ENCODE measurements at regions not wholly inside any gene's neighbourhood (a gene's known extent, or its start where the extent isn't known, plus 50 kb on each side); places are given as distances from the start of the nearest gene placed in this dataset.

DNA sequence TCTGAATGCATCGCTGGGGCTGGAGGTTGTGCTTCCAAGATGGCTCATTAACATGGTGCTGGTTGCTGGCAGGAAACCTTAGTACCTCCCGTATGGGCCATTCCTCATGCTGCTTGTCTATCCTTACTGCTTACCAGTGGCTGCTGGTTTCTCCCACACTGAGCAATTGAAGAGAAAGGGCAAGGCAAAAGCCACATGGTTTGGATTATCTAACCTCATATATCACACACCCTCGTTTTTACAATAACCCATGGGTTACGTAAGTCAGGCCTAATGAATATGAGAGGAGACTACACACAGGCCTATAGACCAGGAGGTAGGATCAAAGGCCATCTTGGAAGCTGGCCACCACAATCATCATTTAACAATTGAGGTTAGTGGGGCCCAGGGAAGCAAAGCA, 141.8 kb upstream of the EDNRA start:
- TF ChIP-seq, protein P1, sequence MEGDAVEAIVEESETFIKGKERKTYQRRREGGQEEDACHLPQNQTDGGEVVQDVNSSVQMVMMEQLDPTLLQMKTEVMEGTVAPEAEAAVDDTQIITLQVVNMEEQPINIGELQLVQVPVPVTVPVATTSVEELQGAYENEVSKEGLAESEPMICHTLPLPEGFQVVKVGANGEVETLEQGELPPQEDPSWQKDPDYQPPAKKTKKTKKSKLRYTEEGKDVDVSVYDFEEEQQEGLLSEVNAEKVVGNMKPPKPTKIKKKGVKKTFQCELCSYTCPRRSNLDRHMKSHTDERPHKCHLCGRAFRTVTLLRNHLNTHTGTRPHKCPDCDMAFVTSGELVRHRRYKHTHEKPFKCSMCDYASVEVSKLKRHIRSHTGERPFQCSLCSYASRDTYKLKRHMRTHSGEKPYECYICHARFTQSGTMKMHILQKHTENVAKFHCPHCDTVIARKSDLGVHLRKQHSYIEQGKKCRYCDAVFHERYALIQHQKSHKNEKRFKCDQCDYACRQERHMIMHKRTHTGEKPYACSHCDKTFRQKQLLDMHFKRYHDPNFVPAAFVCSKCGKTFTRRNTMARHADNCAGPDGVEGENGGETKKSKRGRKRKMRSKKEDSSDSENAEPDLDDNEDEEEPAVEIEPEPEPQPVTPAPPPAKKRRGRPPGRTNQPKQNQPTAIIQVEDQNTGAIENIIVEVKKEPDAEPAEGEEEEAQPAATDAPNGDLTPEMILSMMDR (IDR thresholded peaks at IDR 0.05; ENCODE audit: poor library complexity): no peak
- no peak for TF ChIP-seq EZH2phosphoT487 (IDR thresholded peaks at IDR 0.05; ENCODE audit: low read depth, severe bottlenecking, unreplicated experiment)
- no peak for TF ChIP-seq EZH2 (IDR thresholded peaks at IDR 0.05; ENCODE audit: borderline replicate concordance)
